Natural killer cell (primary cell): ENCODE measurements at regions not wholly inside any gene's neighbourhood (a gene's known extent, or its start where the extent isn't known, plus 50 kb on each side); places are given as distances from the start of the nearest gene placed in this dataset.

Experiments used
- ATAC-seq, 3 donors: fragments of 150-1000 bp in 2 of 3; fragments of 200-7000 bp in 1 of 3; cut with Tn5 transposase; 1 replicate in 1 of 3; 2 replicates in 2 of 3; pipeline ENCODE4 v1.10.0; 2021; ENCODE audit warnings: mild to moderate bottlenecking in 2 of 3, moderate library complexity in 2 of 3
- DNase-seq, 2 donors: peaks; one replicate each; pipeline versions ENCODE4 v3.0.0 to v3.0.0-alpha.2; 2013 to 2021; ENCODE audit warnings: mixed read lengths in 1 of 2
- H3K27ac ChIP-seq: one replicate; pipeline ENCODE4 v1.5.1; 2013; ENCODE audit warnings: mild to moderate bottlenecking, low read length
- H3K27me3 ChIP-seq: one replicate; pipeline ENCODE4 v1.6.1; 2013; ENCODE audit warnings: low read length; ENCODE audit not compliant: control insufficient read depth, insufficient read depth
- H3K36me3 ChIP-seq: one replicate; pipeline ENCODE4 v1.6.1; 2013; ENCODE audit warnings: low read length; ENCODE audit not compliant: control insufficient read depth, insufficient read depth
- H3K4me1 ChIP-seq: one replicate; pipeline ENCODE4 v1.6.1; 2013; ENCODE audit warnings: low read length; ENCODE audit not compliant: control insufficient read depth, insufficient read depth
- H3K4me3 ChIP-seq: one replicate; pipeline ENCODE4 v1.5.1; 2013; ENCODE audit warnings: low read length
- H3K9me3 ChIP-seq: one replicate; pipeline ENCODE4 v1.6.1; 2013; ENCODE audit warnings: low read length; ENCODE audit not compliant: control insufficient read depth, insufficient read depth
- H3K27ac Mint-ChIP-seq, 2 donors: one replicate each; pipeline ENCODE4 v1.8.0; 2022; ENCODE audit warnings: mild to moderate bottlenecking in 2 of 2, mixed read lengths in 2 of 2, moderate library complexity in 1 of 2
- H3K27me3 Mint-ChIP-seq, 2 donors: one replicate each; pipeline ENCODE4 v1.8.0; 2022; ENCODE audit warnings: low read depth in 2 of 2, mixed read lengths in 2 of 2
- H3K36me3 Mint-ChIP-seq: one replicate; pipeline ENCODE4 v1.8.0; 2022; ENCODE audit warnings: mixed read lengths
- H3K4me1 Mint-ChIP-seq, 2 donors: one replicate each; pipeline ENCODE4 v1.8.0; 2022; ENCODE audit warnings: mixed read lengths in 2 of 2
- H3K4me3 Mint-ChIP-seq: one replicate; pipeline ENCODE4 v1.8.0; 2022; ENCODE audit warnings: mild to moderate bottlenecking, moderate library complexity, mixed read lengths
- H3K9me3 Mint-ChIP-seq, 2 donors: one replicate each; pipeline ENCODE4 v1.8.0; 2022; ENCODE audit warnings: mixed read lengths in 2 of 2
- CTCF ChIP-seq: fragments of 200-600 bp; IDR thresholded peaks from one replicate; pipeline ENCODE4 v1.8.0; 2022; ENCODE audit warnings: antibody characterized with exemption
- WGBS: methylation state at CpG from one replicate; pipeline ENCODE4 v1.1.7; 2013; ENCODE audit warnings: missing lambda C conversion rate; ENCODE audit not compliant: insufficient coverage; 5-methylcytosine and 5-hydroxymethylcytosine counted together
- intact Hi-C: fragments of 100-400 bp; cut with micrococcal nuclease; formaldehyde crosslinking; loops from one replicate; pipeline ENCODE4 v1.14.2; 2022

GRCh38 chr4:113824396-113824795 lies 62.9 kb upstream of the CAMK2D start:
- Mint-ChIP-seq H3K36me3 (no peaks in the 10 kb centered on the region), H3K27me3 (peaks cover 12 to 19% of the 10 kb centered on the region in 2 donors), H3K4me1 (peaks cover 4 to 5% of the 10 kb centered on the region in 2 donors), H3K4me3 (no peak overlapping the region), H3K9me3 (no peaks in the 10 kb centered on the region), H3K27ac (no peak overlapping the region)
- intact Hi-C loops: no loop called here
- no peaks in the 10 kb centered on the region for H3K36me3 ChIP-seq
- 96% methylated on average over 2 of the region's 2 CpGs for WGBS
- no peak overlapping the region for H3K27ac ChIP-seq
- H3K4me1 ChIP-seq: no peaks in the 10 kb centered on the region
- no peak for TF ChIP-seq CTCF
- ATAC-seq: no peak
- no peaks in the 10 kb centered on the region for H3K27me3 ChIP-seq
- DNase-seq: no peak
- H3K9me3 ChIP-seq: no peaks in the 10 kb centered on the region
- no peak overlapping the region for H3K4me3 ChIP-seq

GRCh38 chr4:113823291-113823659 lies 61.7 kb upstream of the CAMK2D start:
- H3K27me3 Mint-ChIP-seq: peaks cover 9 to 14% of the 10 kb centered on the region in 2 donors
- H3K4me1 Mint-ChIP-seq: peaks cover 4 to 5% of the 10 kb centered on the region in 2 donors
- H3K27ac ChIP-seq: no peak overlapping the region
- no peak overlapping the region for H3K4me3 ChIP-seq
- H3K36me3 Mint-ChIP-seq: no peaks in the 10 kb centered on the region
- WGBS: no CpG with 5 or more reads among the region's 2 CpGs
- no peaks in the 10 kb centered on the region for H3K27me3 ChIP-seq
- TF ChIP-seq CTCF: no peak
- no peaks in the 10 kb centered on the region for H3K9me3 Mint-ChIP-seq
- H3K36me3 ChIP-seq: no peaks in the 10 kb centered on the region
- H3K4me3 Mint-ChIP-seq: no peak overlapping the region
- intact Hi-C loops: no loop called here
- H3K27ac Mint-ChIP-seq: no peak overlapping the region
- no peak for ATAC-seq
- no peaks in the 10 kb centered on the region for H3K9me3 ChIP-seq
- no peaks in the 10 kb centered on the region for H3K4me1 ChIP-seq
- no peak for DNase-seq

GRCh38 chr4:113822555-113823290 lies 61.2 kb upstream of the CAMK2D start:
- H3K4me3 Mint-ChIP-seq: no peak overlapping the region
- intact Hi-C loops: no loop called here
- H3K27me3 Mint-ChIP-seq: peaks cover 9 to 14% of the 10 kb centered on the region in 2 donors
- H3K27ac Mint-ChIP-seq: no peak overlapping the region
- ATAC-seq (no peak), DNase-seq (no peak)
- TF ChIP-seq CTCF: no peak
- no CpG with 5 or more reads among the region's 1 CpG for WGBS
- Histone ChIP-seq H3K36me3 (no peaks in the 10 kb centered on the region), H3K27me3 (no peaks in the 10 kb centered on the region), H3K4me1 (no peaks in the 10 kb centered on the region), H3K27ac (no peak overlapping the region), H3K4me3 (no peak overlapping the region), H3K9me3 (no peaks in the 10 kb centered on the region)
- no peaks in the 10 kb centered on the region for H3K9me3 Mint-ChIP-seq
- peaks cover 4 to 5% of the 10 kb centered on the region in 2 donors for H3K4me1 Mint-ChIP-seq
- H3K36me3 Mint-ChIP-seq: no peaks in the 10 kb centered on the region

- no peak for DNase-seq
- Mint-ChIP-seq H3K36me3 (no peaks in the 10 kb centered on the region), H3K4me1 (peaks cover 4 to 5% of the 10 kb centered on the region in 2 donors), H3K27ac (no peak overlapping the region), H3K9me3 (no peaks in the 10 kb centered on the region), H3K27me3 (peaks cover 4 to 14% of the 10 kb centered on the region in 2 donors), H3K4me3 (no peak overlapping the region)
- Histone ChIP-seq H3K4me3 (no peak overlapping the region), H3K27me3 (no peaks in the 10 kb centered on the region), H3K36me3 (no peaks in the 10 kb centered on the region), H3K27ac (no peak overlapping the region), H3K4me1 (no peaks in the 10 kb centered on the region), H3K9me3 (no peaks in the 10 kb centered on the region)
- intact Hi-C loops: no loop called here
- ATAC-seq: no peak
- 100% methylated on average over 2 of the region's 2 CpGs for WGBS
- TF ChIP-seq CTCF: no peak
Measured at GRCh38 chr4:113821856-113822255, 60.3 kb upstream of the CAMK2D start.
